K562 (cell line): ENCODE measurements at regions not wholly inside any gene's neighbourhood (a gene's known extent, or its start where the extent isn't known, plus 50 kb on each side); places are given as distances from the start of the nearest gene placed in this dataset.

ENCODE experiments used
- NR3C1 ChIP-seq: sonication (generic); formaldehyde crosslinking; IDR thresholded peaks from 2 replicates; pipeline ENCODE4 v1.8.1; 2022; ENCODE audit warnings: missing genetic modification reagents
- POLR2A ChIP-seq: fragments of 450-650 bp; conservative IDR thresholded peaks from 2 replicates; pipeline ENCODE4 v1.6.1; 2016
- RCOR1 ChIP-seq, 2 experiments: IDR thresholded peaks; 2 replicates each; pipeline ENCODE4 v1.6.1; 2012; ENCODE audit warnings: low read depth in 2 of 2, low read length in 2 of 2, borderline replicate concordance in 1 of 2, improper control_type of control experiment in 1 of 2
- TARDBP ChIP-seq: fragments of 450-650 bp; IDR thresholded peaks from 2 replicates; pipeline ENCODE4 v1.6.1; 2016
- TEAD2 ChIP-seq: fragments of 450-650 bp; IDR thresholded peaks from 2 replicates; pipeline ENCODE4 v1.6.1; 2016; ENCODE audit warnings: missing genetic modification characterization, control low read depth, missing compliant biosample characterization
- ZNF274 ChIP-seq: IDR thresholded peaks from 2 replicates; pipeline ENCODE4 v1.6.1; 2011; ENCODE audit warnings: low read depth, mild to moderate bottlenecking, low read length, moderate library complexity, borderline replicate concordance
- TF ChIP-seq, protein P1 (sequence below): fragments of 450-650 bp; IDR thresholded peaks from 2 replicates; pipeline ENCODE4 v1.6.1; 2017; ENCODE audit warnings: antibody characterized with exemption
- TF ChIP-seq, protein P2 (sequence below), 3 experiments: IDR thresholded peaks in 2 of 3; conservative IDR thresholded peaks in 1 of 3; 2 replicates each; pipeline ENCODE4 v1.5.1; 2011 to 2012; ENCODE audit warnings: low read length in 3 of 3, mild to moderate bottlenecking in 3 of 3, control low read depth in 2 of 3, improper control_type of control experiment in 1 of 3, inconsistent platforms in 1 of 3, low read depth in 1 of 3, mixed read lengths in 1 of 3, moderate library complexity in 1 of 3; ENCODE audit not compliant: insufficient read depth in 2 of 3
- TF ChIP-seq, protein P3 (sequence below): fragments of 250-450 bp; sonication (Bioruptor Pico); IDR thresholded peaks from 2 replicates; pipeline ENCODE4 v1.5.0; 2020; ENCODE audit warnings: mild to moderate bottlenecking
- TF ChIP-seq, protein P4 (sequence below): fragments of 250-450 bp; sonication (Bioruptor Pico); IDR thresholded peaks from 2 replicates; pipeline ENCODE4 v1.4.0; 2020; ENCODE audit warnings: mild to moderate bottlenecking, moderate library complexity, borderline replicate concordance

DNA sequence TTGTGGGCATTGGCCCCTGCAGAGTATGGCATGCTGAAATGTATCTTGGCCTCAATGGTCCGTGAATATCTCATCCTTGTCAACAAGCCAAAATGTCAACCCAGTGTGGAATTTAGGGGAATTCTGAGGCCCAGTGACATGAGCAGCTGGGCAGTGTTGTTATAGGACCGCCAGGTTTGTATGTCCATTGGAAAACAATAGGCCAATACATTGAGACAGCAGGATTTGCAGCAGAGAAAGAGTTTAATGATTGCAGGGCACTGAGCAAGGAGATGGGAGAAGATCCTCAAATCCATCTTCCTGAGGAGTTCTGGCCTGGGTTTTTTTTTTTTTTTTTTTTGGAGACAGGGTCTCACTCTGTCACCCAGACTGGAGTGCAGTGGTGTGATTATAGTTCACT, 95.7 kb upstream of the BAIAP2L1 start:
- no peak for TF ChIP-seq TARDBP
- TF ChIP-seq, protein P1, sequence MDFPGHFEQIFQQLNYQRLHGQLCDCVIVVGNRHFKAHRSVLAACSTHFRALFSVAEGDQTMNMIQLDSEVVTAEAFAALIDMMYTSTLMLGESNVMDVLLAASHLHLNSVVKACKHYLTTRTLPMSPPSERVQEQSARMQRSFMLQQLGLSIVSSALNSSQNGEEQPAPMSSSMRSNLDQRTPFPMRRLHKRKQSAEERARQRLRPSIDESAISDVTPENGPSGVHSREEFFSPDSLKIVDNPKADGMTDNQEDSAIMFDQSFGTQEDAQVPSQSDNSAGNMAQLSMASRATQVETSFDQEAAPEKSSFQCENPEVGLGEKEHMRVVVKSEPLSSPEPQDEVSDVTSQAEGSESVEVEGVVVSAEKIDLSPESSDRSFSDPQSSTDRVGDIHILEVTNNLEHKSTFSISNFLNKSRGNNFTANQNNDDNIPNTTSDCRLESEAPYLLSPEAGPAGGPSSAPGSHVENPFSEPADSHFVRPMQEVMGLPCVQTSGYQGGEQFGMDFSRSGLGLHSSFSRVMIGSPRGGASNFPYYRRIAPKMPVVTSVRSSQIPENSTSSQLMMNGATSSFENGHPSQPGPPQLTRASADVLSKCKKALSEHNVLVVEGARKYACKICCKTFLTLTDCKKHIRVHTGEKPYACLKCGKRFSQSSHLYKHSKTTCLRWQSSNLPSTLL: no peak
- no peak for TF ChIP-seq ZNF274
- TF ChIP-seq, protein P2, sequence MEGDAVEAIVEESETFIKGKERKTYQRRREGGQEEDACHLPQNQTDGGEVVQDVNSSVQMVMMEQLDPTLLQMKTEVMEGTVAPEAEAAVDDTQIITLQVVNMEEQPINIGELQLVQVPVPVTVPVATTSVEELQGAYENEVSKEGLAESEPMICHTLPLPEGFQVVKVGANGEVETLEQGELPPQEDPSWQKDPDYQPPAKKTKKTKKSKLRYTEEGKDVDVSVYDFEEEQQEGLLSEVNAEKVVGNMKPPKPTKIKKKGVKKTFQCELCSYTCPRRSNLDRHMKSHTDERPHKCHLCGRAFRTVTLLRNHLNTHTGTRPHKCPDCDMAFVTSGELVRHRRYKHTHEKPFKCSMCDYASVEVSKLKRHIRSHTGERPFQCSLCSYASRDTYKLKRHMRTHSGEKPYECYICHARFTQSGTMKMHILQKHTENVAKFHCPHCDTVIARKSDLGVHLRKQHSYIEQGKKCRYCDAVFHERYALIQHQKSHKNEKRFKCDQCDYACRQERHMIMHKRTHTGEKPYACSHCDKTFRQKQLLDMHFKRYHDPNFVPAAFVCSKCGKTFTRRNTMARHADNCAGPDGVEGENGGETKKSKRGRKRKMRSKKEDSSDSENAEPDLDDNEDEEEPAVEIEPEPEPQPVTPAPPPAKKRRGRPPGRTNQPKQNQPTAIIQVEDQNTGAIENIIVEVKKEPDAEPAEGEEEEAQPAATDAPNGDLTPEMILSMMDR (IDR thresholded peaks at IDR 0.05 in 2 of 3, conservative IDR thresholded peaks at IDR 0.05 in 1 of 3; ENCODE audit: insufficient read depth in 2 of 3, low read depth in 1 of 3, low read length in 3 of 3): no peak
- TF ChIP-seq NR3C1 (CRISPR knock-in tag): no peak
- TF ChIP-seq, protein P3, sequence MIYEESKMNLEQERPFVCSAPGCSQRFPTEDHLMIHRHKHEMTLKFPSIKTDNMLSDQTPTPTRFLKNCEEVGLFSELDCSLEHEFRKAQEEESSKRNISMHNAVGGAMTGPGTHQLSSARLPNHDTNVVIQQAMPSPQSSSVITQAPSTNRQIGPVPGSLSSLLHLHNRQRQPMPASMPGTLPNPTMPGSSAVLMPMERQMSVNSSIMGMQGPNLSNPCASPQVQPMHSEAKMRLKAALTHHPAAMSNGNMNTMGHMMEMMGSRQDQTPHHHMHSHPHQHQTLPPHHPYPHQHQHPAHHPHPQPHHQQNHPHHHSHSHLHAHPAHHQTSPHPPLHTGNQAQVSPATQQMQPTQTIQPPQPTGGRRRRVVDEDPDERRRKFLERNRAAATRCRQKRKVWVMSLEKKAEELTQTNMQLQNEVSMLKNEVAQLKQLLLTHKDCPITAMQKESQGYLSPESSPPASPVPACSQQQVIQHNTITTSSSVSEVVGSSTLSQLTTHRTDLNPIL (CRISPR knock-in tag): no peak
- TF ChIP-seq POLR2A: no peak
- no peak for TF ChIP-seq TEAD2 (tag)
- TF ChIP-seq, protein P4, sequence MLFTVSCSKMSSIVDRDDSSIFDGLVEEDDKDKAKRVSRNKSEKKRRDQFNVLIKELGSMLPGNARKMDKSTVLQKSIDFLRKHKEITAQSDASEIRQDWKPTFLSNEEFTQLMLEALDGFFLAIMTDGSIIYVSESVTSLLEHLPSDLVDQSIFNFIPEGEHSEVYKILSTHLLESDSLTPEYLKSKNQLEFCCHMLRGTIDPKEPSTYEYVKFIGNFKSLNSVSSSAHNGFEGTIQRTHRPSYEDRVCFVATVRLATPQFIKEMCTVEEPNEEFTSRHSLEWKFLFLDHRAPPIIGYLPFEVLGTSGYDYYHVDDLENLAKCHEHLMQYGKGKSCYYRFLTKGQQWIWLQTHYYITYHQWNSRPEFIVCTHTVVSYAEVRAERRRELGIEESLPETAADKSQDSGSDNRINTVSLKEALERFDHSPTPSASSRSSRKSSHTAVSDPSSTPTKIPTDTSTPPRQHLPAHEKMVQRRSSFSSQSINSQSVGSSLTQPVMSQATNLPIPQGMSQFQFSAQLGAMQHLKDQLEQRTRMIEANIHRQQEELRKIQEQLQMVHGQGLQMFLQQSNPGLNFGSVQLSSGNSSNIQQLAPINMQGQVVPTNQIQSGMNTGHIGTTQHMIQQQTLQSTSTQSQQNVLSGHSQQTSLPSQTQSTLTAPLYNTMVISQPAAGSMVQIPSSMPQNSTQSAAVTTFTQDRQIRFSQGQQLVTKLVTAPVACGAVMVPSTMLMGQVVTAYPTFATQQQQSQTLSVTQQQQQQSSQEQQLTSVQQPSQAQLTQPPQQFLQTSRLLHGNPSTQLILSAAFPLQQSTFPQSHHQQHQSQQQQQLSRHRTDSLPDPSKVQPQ: no peak
- TF ChIP-seq RCOR1 (IDR thresholded peaks at IDR 0.05; ENCODE audit: borderline replicate concordance in 1 of 2, low read depth in 2 of 2, low read length in 2 of 2): no peak
